GM18517 (cell line): ENCODE measurements at regions not wholly inside any gene's neighbourhood (a gene's known extent, or its start where the extent isn't known, plus 50 kb on each side); places are given as distances from the start of the nearest gene placed in this dataset.
"Not testable (repeated sequence)": the region's sequence is repeated elsewhere in the genome, so short reads cannot be mapped to it uniquely, and the experiment has no call there.

Experiments
- ATAC-seq: cut with Tn5 transposase; IDR thresholded peaks from one replicate; pipeline ENCODE4 v1.9.1; 2021; ENCODE audit warnings: mild to moderate bottlenecking, moderate library complexity; ENCODE audit not compliant: unreplicated experiment

DNA sequence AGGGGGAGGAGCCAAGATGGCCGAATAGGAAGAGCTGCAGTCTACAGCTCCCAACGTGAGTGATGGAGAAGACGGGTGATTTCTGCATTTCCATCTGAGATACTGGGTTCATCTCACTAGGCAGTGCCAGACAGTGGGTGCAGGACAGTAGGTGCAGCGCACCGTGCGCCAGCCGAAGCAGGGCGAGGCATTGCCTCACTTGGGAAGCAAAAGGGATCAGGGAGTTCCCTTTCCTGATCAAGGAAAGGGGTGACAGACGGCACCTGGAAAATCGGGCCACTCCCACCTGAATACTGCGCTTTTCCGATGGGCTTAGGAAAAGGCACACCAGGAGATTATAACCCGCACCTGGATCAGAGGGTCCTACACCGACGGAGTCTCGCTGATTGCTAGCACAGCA, 121.1 kb upstream of the SESTD1 start:
- not testable (repeated sequence) for ATAC-seq

DNA sequence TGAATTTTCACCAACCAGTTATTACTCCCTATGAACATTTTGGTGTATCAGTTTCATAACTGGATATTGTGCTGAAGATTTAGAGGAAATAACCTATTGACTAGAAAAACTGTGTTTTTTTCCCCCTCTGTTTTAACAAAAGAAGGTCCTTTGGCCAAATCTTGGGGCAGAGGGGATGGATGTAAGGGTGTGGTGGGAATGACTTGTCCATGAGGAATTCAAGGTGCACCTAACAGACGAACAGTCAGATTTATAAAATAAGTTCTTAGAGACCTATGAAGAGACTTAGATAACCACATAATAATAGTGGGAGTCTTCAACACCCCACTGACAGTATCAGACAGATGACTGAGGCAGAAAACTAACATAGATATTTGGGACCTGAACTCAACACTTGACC, 119.3 kb upstream of the SESTD1 start:
- ATAC-seq: no peak

DNA sequence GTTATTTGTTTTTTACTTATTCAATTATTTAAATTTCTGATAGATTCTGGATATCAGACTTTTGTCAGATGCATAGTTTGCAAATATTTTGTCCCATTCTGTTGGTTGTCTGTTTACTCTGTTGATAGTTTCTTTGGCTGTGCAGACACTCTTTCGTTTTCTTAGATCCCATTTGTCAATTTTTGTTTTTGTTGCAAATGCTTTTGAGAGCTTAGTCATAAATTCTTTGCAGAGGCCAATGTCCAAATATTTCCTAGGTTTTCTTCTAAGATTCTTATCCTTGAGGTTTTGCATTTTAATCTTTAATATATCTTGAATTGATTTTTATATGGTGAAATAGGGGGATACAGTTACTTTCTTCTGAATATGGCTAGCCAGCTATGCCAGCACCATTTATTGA, 112.7 kb upstream of the SESTD1 start:
- no peak for ATAC-seq

DNA sequence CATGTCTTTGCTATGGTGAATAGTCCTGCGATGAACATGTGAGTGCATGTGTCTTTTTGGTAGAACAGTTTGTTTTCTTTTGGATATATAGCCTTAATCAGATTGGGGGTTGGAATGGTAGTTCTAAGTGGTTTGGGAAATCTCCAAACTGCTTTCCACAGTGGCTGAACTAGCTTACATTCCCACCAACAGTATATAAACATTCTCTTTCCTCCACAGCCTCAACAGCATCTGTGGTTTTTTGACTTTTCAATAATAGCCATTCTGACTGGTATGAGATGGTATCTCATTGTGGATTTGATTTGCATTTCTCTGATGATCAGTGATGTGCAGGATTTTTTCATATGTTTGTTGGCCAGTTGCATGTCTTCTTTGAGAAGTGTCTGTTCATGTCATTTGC, 112.2 kb upstream of the SESTD1 start:
- no peak for ATAC-seq

DNA sequence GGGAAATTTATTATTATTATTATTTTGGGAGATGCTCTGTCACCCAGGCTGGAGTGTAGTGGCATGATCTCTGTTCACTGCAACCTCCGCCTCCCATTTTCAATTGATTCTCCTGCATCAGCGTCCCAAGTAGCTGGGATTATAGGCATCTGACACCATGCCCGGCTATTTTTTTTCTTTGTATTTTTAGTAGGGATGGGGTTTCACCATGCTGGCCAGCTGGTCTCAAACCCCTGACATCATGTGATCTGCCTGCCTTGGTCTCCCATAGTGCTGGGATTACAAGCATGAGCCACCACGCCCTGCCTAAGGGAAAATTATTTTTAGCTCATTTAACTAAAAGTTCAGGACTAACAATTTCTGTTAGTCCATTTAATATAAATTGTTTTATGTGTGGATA, 109.2 kb upstream of the SESTD1 start:
- no peak for ATAC-seq

DNA sequence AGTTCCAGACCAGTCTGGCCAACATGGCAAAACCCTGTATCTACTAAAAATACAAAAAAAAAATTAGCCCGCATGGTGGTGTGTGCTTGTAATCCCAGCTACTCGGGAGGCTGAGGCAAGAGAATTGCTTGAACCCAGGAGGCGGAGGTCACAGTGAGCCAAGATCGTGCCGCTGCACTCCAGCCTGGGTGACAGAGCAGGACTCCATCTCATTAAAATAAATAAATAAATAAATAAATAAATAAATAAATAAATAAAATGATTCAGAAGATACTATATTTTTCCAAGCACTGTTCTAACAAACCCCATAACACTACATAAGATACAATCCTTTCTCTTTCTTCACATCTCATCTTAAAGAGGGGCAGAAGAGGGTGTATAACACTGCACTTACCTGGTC, 100.9 kb upstream of the SESTD1 start:
- not testable (repeated sequence) for ATAC-seq

DNA sequence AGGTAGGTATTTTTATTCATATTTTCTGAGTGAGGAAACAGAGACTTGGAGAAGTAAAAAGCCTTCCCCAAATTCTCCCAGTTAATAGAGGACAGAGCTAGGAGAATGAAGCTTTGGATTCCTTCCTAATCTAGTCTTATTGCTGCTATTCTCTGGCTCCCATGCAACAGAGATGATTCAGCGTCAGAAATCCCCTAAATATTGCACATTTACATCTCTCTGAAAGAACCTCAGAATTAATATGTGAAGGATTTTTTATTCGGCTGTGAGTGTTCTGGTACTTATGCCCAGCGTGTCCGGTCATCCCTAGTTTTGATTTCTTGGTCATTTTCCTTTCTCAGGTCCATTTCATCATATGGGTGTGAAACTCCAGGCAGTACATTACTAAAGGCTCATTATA, 91.2 kb upstream of the SESTD1 start:
- ATAC-seq: no peak

DNA sequence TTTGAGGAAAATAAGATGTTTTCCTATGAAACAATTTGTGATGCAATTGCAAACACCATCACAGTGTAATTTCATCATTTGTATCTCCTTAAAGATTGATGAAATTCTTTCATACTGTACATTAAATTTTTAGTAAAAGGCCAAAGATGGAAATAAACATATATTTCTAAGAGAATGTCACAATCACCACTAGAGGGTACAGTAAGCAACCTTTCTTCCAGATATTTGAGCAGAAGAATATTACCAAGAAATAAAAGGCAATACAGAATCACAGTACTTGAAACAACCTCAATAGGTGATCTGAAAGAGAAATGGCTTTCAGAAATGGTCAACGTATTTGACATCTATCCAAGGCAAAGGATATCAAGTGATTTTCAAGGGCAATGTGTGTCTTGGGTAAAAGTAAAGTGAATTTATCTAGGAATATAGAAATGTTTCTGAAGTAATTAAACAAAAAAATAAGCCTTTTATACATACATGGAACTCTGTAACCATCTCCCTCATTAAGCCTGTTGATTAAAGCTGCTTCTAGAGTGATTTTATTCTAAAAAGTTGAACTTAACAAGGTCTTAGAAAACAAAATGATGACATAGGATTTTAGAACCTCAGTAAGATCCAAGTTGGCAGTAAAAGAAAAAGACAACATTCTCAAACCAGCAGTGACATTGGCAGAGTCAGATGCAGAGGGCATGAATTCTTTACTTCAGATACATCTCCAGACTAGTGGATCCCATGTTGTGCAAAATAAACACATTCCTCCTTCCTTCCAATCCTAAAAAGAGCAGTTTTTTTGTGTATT, 90.3 kb upstream of the SESTD1 start:
- ATAC-seq: no peak

DNA sequence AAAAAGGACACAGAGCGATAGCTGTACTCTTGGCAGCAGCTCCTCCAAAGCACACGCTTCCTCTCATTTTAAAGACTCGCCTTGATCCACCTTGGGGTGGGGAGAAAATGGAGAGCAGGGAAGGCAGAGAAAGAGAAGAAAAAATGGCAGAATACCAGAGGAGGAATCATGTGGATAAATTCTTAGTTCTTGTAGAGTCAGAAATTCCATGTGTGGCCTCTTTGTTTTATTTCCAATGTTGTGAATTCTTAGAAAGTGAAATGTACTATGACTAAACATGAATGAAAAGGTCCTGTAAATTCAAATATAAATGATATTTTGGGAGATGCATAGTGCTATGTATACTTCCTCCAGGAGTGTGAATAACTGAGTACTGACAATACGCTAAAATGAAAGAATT, 89.7 kb upstream of the SESTD1 start:
- no peak for ATAC-seq

DNA sequence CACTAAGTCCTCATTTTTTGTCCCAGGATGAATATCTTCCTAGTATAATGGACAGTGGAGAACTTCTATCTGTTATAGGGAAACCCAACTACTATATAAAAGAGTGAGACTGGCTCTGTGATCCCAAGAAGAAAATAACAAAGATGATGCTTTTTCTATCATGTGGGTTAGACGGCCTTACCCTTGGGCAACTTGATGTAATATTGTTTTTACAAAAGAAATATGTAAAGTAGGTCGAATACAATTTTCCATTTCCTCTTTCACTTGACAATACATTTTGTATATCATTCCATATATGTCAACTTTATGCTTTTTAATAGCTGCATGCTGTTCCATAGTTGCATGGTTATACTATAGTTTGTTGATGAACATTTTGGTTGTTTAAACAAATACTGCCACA, 87.5 kb upstream of the SESTD1 start:
- ATAC-seq: no peak

DNA sequence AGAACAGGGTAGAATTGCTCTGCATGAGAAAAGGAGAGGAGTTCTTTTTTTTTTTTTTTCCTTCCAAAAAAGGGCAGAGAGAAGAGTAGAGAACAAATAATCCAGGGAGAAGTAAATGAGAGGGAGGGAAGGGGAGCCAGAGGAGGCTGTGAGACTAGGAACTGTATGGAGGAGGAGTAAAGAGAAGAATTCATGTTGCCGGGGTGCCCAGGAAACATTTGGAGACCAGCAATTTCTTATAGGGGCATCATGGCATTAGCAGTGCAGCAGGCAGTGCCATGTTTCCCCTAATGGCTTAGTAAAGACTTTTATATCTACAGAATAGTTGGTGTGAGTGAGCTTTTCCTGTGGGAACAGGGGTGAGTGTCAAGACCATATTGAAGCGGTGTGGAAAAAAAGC, 86.4 kb upstream of the SESTD1 start:
- ATAC-seq: no peak

DNA sequence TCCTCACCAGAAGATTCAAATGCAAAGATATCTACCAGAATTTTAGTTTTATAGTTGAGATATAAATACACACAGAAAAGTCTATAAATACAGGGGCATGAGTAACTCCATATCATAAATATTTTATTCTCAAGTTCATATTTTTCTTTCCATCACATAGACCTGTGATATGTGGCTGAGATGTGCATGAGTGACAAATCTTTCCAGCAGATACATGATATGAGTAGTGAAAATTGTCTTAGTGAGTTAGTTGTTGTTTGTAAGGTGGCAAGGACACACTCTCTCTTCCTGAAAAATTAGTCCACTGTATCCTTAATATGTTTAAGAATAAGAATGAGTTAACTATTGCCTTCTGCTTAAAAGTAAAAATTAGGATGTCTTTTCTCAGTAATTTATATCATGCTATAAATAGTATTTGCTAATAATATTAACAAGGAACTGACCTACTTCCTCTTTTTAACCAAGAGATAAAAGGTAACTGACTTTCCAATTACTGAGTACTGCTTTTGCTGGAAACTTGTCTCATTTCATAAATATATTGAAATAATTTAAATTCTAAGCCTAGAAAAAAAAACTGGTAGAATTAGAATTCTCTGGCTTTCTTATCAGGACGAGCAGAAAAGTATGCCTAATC, 85.2 kb upstream of the SESTD1 start:
- peak; percentile 64 for ATAC-seq

DNA sequence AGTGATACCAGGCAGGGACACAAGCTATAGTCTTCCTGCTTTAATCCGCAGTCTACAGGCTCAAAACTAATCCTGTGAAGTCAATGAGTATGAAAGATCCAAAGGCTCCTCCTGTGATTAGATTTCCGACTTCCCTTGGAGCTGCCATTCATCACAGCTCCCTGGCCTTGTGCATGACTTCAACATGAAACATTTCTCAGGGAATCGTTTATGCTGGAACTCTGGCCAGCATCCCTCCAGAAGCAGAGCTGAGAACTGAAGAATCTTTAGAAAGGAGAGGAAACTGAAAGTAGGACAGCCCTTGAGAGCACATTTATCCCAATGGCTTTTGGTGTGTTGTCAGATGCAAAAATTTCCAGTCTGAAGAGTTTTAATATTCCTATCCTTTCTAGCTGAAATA, 84.3 kb upstream of the SESTD1 start:
- ATAC-seq: no peak

DNA sequence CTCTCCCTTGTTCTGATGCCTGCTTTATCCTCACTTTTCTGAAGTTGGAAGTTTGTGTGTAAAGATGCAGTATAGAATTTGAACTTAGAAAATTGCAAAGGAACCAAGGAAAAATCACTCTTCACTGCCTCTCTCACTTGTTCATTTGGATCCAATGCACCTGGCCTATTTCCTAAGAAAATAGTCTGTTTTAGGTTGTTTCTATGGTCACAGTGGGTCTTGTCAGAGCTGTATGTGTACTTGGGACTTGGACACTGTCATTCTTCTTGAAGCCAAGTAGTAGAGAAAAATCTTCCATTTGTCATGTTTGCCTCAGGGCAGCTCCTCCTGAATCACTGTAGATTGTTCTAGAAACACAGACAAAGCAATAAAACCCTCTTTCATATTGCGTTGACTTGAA, 80.3 kb upstream of the SESTD1 start:
- no peak for ATAC-seq

DNA sequence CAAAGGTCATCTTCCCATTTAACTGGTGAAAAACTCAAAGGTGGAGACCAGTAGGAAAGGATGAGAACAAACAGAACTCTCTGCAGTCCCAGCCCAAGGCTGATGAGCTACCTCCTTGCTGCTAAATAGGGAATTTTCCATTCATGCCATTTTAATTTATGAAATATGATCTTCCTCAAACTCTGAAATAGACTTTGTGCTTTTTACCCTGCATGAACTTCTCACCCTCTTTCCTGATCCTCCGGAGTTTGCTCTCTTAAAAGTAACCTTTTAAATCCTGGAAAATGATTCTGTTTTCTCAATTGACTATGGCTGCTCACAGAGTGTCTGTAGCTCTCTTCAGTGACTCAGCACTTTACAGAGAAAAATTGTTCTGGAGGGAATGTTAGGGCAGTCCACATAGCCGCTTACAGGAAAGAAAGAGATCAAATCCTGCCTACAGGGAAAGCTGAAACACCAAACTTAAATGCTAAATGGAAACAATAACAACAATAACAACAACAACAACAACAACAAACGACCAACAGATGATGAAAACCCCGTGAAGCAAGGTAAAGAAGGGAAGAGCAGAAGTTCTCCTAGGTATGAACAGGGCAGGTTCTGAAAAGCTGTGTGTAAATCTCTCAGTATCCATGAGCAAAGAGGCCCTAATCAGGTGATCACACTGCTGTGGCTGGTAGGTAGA, 79.8 kb upstream of the SESTD1 start:
- ATAC-seq: no peak

DNA sequence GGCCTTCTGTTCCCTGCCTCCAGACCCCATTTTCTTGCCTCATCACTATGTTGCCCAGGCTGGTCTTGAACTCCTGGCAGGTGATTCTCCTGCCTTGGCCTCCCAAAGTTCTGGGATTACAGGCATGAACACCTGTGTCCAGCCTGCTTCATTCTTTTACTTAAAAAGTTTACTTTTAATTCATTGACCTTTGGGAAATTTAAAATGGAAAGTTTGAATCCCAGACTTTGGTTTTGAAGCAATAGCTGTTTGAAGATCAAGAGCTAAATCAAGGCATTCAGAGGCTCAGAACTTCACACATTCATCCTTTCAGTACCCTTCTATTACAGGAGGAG, 79.3 kb upstream of the SESTD1 start:
- ATAC-seq: no peak

DNA sequence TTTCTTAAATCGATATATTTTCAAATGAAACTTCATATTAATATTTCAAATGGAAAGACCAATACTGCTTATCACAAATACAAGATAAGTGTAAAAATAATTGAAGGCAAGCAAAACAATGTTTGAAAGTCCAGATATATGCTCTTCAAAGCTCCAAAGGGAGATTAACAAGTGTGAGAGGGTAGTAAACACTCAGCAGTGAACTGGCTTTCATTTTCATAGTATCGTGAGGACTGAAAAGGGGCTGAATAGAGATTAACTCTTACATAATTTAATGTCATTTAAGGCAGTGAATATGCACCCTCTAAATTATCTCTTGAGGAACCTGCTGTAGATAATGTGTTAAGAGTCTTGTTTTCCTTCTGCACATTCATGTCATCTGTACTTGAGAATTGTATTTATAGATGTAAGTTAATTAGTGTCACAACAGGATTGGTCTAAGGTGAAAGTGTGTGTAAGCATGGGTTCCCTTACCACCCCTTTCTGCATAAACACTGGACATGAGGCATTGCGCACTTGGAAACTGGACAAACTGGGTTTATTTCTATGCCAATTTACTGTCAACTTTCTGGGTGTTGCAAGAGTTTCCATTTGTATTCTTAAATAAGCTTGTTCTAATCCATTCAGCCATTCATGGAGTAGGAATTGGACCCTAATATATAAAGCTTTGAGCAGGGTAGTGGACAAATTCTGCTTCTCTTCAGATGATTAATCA, 76.7 kb upstream of the SESTD1 start:
- no peak for ATAC-seq

DNA sequence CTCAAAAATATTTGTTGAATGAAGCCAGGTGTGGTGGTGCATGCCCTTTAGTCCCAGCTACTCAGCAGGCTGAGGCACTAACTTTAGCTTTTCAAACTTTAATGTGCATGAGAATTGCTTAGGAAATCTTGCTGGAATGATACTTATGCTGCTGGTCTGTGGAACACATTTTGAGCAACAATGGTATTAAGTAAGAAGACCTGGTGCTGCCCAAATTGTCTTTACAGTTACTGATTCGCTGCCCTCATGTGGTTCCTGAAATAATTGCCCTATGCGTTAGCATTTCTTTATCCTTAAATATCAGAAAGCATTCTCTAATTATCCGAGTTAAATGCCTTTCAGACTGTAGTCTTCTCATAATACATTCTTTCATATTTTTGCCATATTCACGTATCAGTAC, 76.0 kb upstream of the SESTD1 start:
- ATAC-seq: no peak

DNA sequence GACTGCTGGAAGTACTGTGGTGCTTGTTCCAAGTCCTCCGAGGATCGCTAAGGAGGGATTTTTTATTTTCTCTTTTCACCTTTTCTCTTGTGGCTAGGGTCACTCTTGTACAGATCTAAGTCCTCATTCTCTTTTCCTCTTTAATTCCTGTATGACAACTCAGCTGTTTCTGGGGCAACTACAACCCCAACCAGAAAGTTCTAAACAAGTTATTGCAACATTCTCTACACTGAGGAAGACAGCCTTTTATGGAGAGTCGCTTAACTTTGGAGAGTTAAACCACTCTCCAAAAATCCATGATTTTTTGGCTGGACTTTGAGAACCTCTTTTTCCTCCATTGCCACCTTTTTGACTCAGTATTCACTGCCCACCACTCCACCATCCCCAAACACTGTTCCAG, 74.0 kb upstream of the SESTD1 start:
- ATAC-seq: no peak

DNA sequence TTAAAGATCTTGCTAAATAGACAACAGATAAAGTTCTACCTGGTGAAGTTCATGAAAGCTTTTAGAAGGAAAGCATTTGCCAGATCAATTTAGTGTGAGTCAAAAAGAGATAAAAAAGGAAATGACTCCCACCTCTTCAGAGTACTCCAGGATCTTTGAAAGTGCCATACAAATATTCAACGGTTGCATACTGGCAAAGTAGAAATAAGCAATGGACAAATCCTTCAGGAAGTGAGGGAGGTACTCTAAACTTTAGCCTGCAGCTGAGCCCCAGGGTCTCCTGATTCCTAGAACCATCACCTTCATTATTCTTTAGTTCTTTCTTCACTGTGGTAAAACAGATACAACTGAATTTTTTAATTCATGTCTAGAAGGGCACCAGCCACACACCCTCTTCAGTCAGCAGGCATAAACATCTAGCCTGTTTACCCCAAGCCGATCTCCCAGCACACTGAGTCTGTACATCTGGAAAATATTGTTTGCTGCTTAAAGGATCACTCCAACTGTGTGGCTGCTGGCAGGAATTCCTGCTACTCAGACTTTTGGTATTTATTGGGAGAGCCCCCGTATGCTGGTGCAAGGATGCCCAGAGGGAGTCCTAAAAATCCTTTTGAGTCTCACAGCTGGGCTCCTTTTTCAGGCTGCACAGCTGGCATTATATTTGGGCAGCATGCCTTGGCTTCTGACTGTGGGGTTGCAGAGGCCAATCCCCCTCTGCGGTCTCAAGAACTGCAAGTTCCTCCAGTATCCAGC, 72.3 kb upstream of the SESTD1 start:
- ATAC-seq: no peak

DNA sequence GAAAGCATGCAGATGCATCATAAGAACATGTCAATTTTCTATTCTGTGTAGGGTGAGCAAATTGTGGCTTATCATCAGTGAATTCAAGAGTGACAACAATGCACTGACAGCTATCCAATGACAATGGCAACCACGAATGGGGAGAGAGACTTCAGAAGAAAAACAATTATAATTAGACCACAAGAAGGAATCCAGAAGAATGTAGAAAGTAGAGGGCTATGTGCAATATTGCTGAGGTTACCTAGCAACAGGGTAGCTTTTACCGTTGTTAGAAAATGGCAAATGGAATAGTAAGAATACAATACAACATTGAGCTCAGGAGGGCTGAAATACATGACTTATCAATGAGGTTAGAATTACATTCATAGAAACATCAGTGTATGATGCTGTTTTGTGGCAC, 71.1 kb upstream of the SESTD1 start:
- ATAC-seq: no peak
